ENCODE measurements at regions not wholly inside any gene's neighbourhood (a gene's known extent, or its start where the extent isn't known, plus 50 kb on each side); places are given as distances from the start of the nearest gene placed in this dataset.

DNA sequence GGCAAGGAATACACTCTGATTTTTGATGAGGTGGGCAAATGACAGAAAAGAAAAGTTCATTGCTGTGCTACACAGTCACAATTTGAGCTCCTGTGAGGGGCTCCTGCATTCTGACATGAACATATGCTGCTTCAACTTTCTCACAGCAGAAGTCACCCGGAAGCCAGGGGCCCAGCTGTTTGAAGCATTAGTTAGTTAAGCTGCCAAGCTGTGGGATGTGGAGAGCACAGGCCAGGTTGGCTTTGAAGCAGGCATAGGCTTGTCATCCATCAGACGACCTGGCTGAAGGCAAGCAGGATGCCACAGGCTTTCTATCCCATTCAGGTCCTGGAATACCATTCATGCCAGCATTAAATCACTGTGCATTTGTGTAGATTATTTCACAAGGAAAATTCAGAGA, 63.1 kb downstream of the MTNR1B start:
- Histone ChIP-seq H3K27me3 (ENCODE audit: insufficient read depth, low read length) (no peaks in the 10 kb centered on the region), H3K4me2 (ENCODE audit: insufficient read depth, low read length) (no peak overlapping the region), H3K27ac (ENCODE audit: low read depth, low read length) (no peak overlapping the region), H3K9me3 (ENCODE audit: low read depth, low read length) (no peaks in the 10 kb centered on the region), H3K79me2 (ENCODE audit: insufficient read depth, low read length) (no peaks in the 10 kb centered on the region), H3K36me3 (ENCODE audit: insufficient read depth, low read length) (no peaks in the 10 kb centered on the region), H2AFZ (ENCODE audit: low read length) (no peak overlapping the region), H3K4me3 (ENCODE audit: insufficient read depth, low read length) (no peak overlapping the region), H4K20me1 (ENCODE audit: insufficient read depth, low read length) (no peaks in the 10 kb centered on the region), H3K4me1 (ENCODE audit: insufficient read depth, low read length) (no peaks in the 10 kb centered on the region)
- DNase-seq (ENCODE audit: insufficient read length, low spot score, missing footprints): no peak
- no peak for TF ChIP-seq CTCF (IDR thresholded peaks at IDR 0.05; ENCODE audit: extremely low read depth, low read depth, low read length)

- Histone ChIP-seq H4K20me1 (ENCODE audit: insufficient read depth, low read length) (no peaks in the 10 kb centered on the region), H3K4me2 (ENCODE audit: insufficient read depth, low read length) (no peak overlapping the region), H3K27me3 (ENCODE audit: insufficient read depth, low read length) (no peaks in the 10 kb centered on the region), H3K9me3 (ENCODE audit: low read depth, low read length) (no peaks in the 10 kb centered on the region), H3K79me2 (ENCODE audit: insufficient read depth, low read length) (no peaks in the 10 kb centered on the region), H3K27ac (ENCODE audit: low read depth, low read length) (no peak overlapping the region), H3K4me1 (ENCODE audit: insufficient read depth, low read length) (no peaks in the 10 kb centered on the region), H3K4me3 (ENCODE audit: insufficient read depth, low read length) (no peak overlapping the region), H2AFZ (ENCODE audit: low read length) (no peak overlapping the region), H3K36me3 (ENCODE audit: insufficient read depth, low read length) (no peaks in the 10 kb centered on the region)
- no peak for TF ChIP-seq CTCF (IDR thresholded peaks at IDR 0.05; ENCODE audit: extremely low read depth, low read depth, low read length)
- no peak for DNase-seq (ENCODE audit: insufficient read length, low spot score, missing footprints)
These were observed 63.6 kb downstream of the MTNR1B start for GRCh38 chr11:93033093-93033492.

DNA sequence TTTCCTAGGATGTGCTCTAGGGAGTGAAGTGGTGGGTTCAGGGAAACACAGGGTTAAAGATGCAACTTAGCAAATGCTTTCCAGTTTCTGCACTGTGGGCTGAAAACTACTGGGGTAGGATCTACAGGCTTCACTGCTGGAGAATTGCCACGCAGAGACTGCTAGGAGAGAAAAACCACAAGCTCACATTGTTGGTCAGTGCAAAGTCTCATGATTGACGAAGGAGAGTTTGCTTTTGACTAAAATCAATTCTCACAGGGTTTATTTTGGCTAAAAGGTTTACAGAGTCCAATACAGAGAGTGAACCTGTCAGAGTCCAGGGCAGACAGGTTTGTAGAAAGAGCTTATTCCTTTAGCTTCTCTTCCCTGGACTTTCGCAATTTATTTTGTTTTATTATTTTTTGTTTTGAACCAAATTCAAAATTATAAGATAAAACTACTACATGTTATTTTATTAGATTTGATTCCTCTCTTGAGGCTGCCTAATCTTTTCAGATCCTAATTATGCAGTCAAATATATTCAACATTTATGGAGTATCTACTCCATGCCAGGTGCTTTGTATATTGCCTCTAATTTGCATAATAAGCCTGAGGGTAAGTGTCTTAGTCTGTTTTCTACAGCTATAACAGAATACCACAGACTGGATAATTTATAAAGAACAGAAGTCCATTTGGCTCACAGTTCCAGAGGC, 64.7 kb downstream of the MTNR1B start:
- Histone ChIP-seq H3K27ac (ENCODE audit: low read depth, low read length) (no peak overlapping the region), H3K79me2 (ENCODE audit: insufficient read depth, low read length) (no peaks in the 10 kb centered on the region), H3K36me3 (ENCODE audit: insufficient read depth, low read length) (no peaks in the 10 kb centered on the region), H2AFZ (ENCODE audit: low read length) (peak overlapping the region; percentile 25), H3K4me2 (ENCODE audit: insufficient read depth, low read length) (no peak overlapping the region), H3K4me1 (ENCODE audit: insufficient read depth, low read length) (no peaks in the 10 kb centered on the region), H4K20me1 (ENCODE audit: insufficient read depth, low read length) (no peaks in the 10 kb centered on the region), H3K9me3 (ENCODE audit: low read depth, low read length) (no peaks in the 10 kb centered on the region), H3K27me3 (ENCODE audit: insufficient read depth, low read length) (no peaks in the 10 kb centered on the region), H3K4me3 (ENCODE audit: insufficient read depth, low read length) (no peak overlapping the region)
- peak; percentile 58 for DNase-seq (ENCODE audit: insufficient read length, low spot score, missing footprints)
- no peak for TF ChIP-seq CTCF (IDR thresholded peaks at IDR 0.05; ENCODE audit: extremely low read depth, low read depth, low read length)

DNA sequence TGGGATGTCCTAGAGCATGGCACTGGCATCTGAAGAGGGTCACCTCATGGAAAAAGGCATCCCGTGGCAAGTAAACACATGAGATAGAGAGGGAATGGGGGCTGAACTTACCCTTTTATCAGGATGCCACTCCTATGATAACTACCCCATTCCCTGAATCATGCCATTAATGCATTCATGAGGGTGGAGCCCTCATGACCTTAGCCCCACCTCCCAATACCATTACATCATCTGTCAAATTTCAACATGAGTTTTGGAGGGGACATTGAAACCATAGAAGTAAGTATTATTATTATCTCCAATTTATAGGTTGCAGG, 65.2 kb downstream of the MTNR1B start:
- Histone ChIP-seq H3K36me3 (ENCODE audit: insufficient read depth, low read length) (no peaks in the 10 kb centered on the region), H3K27ac (ENCODE audit: low read depth, low read length) (no peak overlapping the region), H3K9me3 (ENCODE audit: low read depth, low read length) (no peaks in the 10 kb centered on the region), H3K4me3 (ENCODE audit: insufficient read depth, low read length) (no peak overlapping the region), H3K27me3 (ENCODE audit: insufficient read depth, low read length) (no peaks in the 10 kb centered on the region), H3K4me2 (ENCODE audit: insufficient read depth, low read length) (no peak overlapping the region), H4K20me1 (ENCODE audit: insufficient read depth, low read length) (no peaks in the 10 kb centered on the region), H3K4me1 (ENCODE audit: insufficient read depth, low read length) (peaks cover 5% of the 10 kb centered on the region), H2AFZ (ENCODE audit: low read length) (no peak overlapping the region), H3K79me2 (ENCODE audit: insufficient read depth, low read length) (no peaks in the 10 kb centered on the region)
- no peak for TF ChIP-seq CTCF (IDR thresholded peaks at IDR 0.05; ENCODE audit: extremely low read depth, low read depth, low read length)
- no peak for DNase-seq (ENCODE audit: insufficient read length, low spot score, missing footprints)

Measured in osteoblast (primary cell).